IPS-20b (cell line): ENCODE measurements at regions not wholly inside any gene's neighbourhood (a gene's known extent, or its start where the extent isn't known, plus 50 kb on each side); places are given as distances from the start of the nearest gene placed in this dataset.
"Not testable (repeated sequence)": the region's sequence is repeated elsewhere in the genome, so short reads cannot be mapped to it uniquely, and the experiment has no call there.

Experiments
- H3K27ac ChIP-seq: one replicate; pipeline ENCODE4 v1.5.1; 2013; ENCODE audit warnings: low read length
- H3K27me3 ChIP-seq: 2 replicates; pipeline ENCODE4 v1.6.1; 2013; ENCODE audit warnings: mild to moderate bottlenecking, low read length, inconsistent platforms; ENCODE audit not compliant: insufficient read depth
- H3K36me3 ChIP-seq: 2 replicates; pipeline ENCODE4 v1.6.1; 2013; ENCODE audit warnings: low read depth, mild to moderate bottlenecking, inconsistent platforms, low read length, moderate library complexity; ENCODE audit not compliant: insufficient read depth
- H3K4me1 ChIP-seq: 2 replicates; pipeline ENCODE4 v1.6.1; 2013; ENCODE audit warnings: mild to moderate bottlenecking, control low read depth, inconsistent platforms, low read length, moderate library complexity; ENCODE audit not compliant: insufficient read depth
- H3K4me3 ChIP-seq: 2 replicates; pipeline ENCODE4 v1.5.1; 2013; ENCODE audit warnings: mild to moderate bottlenecking, low read length, inconsistent platforms
- H3K9ac ChIP-seq: 2 replicates; pipeline ENCODE4 v1.6.1; 2013; ENCODE audit warnings: low read depth, mild to moderate bottlenecking, inconsistent platforms, low read length, moderate library complexity
- H3K9me3 ChIP-seq: 2 replicates; pipeline ENCODE4 v1.6.1; 2013; ENCODE audit warnings: mild to moderate bottlenecking, low read depth, low read length, inconsistent platforms; ENCODE audit not compliant: insufficient read depth

DNA sequence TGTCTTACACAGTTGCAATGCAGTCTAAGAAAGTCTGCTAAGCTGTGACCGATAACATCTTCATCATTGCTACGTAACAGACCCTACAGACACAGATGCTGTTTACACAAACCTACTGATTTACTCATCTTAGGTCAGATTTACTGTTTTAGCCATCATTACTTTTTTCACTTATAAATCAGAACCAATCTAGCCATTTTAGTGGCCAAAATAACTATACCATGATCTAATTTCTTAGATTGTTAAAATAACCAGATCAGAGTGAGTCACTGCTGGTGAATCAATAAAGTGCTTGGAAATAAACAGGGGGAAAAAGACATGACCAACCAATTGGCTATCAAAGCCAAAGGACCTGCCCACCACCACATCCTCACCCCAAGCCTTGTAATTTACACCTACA, 57.0 kb upstream of the FOXN3 start:
- H3K4me3 ChIP-seq, result no peak overlapping the region
- no peaks in the 10 kb centered on the region for H3K27me3 ChIP-seq
- no peaks in the 10 kb centered on the region for H3K36me3 ChIP-seq
- H3K4me1 ChIP-seq, result no peaks in the 10 kb centered on the region
- H3K9ac ChIP-seq, result no peak overlapping the region
- no peaks in the 10 kb centered on the region for H3K9me3 ChIP-seq
- H3K27ac ChIP-seq, result no peak overlapping the region

- Histone ChIP-seq H3K4me3 (no peak overlapping the region), H3K4me1 (no peaks in the 10 kb centered on the region), H3K27ac (no peak overlapping the region), H3K9ac (no peak overlapping the region), H3K27me3 (no peaks in the 10 kb centered on the region), H3K9me3 (no peaks in the 10 kb centered on the region), H3K36me3 (no peaks in the 10 kb centered on the region)
These were observed 56.5 kb upstream of the FOXN3 start for GRCh38 chr14:89473569-89473968.

DNA sequence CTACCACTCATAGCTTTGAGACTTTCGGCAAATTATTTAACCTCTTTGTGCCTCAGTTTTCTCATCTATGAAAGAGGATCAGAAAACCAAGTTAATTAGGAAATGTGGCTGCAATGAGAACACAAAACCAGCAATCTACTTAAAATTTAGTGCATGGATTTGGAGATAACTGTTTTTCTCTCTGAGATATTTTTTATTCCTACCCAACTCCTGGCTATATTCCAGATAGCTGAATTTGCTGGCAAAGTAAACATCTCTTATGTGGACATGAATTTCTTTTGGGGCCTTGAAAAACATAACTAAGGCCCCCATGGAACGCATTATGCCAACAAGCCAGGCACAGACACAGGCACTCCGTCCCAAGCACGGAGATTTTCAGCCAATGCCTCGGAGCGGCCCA, 53.4 kb upstream of the FOXN3 start:
- Histone ChIP-seq H3K4me1 (peaks cover 7% of the 10 kb centered on the region; the same call in 1 of the 2 replicates), H3K9me3 (no peaks in the 10 kb centered on the region), H3K4me3 (no peak overlapping the region), H3K27ac (no peak overlapping the region), H3K27me3 (no peaks in the 10 kb centered on the region), H3K36me3 (no peaks in the 10 kb centered on the region), H3K9ac (no peak overlapping the region)

GRCh38 chr14:89469210-89470198, 52.5 kb upstream of the FOXN3 start:
- H3K9me3 ChIP-seq, result no peaks in the 10 kb centered on the region
- H3K27me3 ChIP-seq, result no peaks in the 10 kb centered on the region
- H3K9ac ChIP-seq, result no peak overlapping the region
- no peaks in the 10 kb centered on the region for H3K36me3 ChIP-seq
- H3K4me1 ChIP-seq, result peaks cover 7% of the 10 kb centered on the region; the same call in 1 of the 2 replicates
- H3K4me3 ChIP-seq, result no peak overlapping the region
- H3K27ac ChIP-seq, result no peak overlapping the region

GRCh38 chr14:89468566-89468965, 51.5 kb upstream of the FOXN3 start:
- Histone ChIP-seq H3K9me3 (no peaks in the 10 kb centered on the region), H3K36me3 (no peaks in the 10 kb centered on the region), H3K9ac (no peak overlapping the region), H3K4me3 (no peak overlapping the region), H3K27me3 (no peaks in the 10 kb centered on the region), H3K27ac (no peak overlapping the region), H3K4me1 (peaks cover 7% of the 10 kb centered on the region; the same call in 1 of the 2 replicates)

- not testable (repeated sequence) for H3K36me3 ChIP-seq, H3K27me3 ChIP-seq, H3K9me3 ChIP-seq, H3K4me1 ChIP-seq, H3K27ac ChIP-seq, H3K4me3 ChIP-seq, H3K9ac ChIP-seq
These were observed 51.0 kb upstream of the FOXN3 start for GRCh38 chr14:89468030-89468429.

DNA sequence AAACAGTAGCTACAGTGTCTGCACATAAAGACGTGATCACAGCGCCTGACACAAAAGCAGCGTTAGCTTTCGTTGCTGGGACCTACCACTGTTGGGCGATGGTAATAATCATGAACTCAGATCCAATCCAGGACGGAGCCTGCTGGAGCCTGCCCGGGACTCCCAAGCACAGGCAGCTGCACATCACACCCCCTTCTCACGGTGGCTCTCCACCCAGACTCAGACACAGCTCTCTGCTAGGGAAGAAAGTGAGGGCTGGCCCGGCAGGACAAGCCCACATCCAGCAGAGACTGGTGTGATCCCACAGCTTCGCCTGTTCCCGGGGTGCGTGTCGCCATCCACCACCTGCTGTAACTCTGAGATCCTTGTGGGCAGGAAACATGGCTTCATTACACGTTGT, 49.9 kb upstream of the FOXN3 start:
- H3K27ac ChIP-seq, result no peak overlapping the region
- peaks cover 7% of the 10 kb centered on the region; the same call in 1 of the 2 replicates for H3K4me1 ChIP-seq
- H3K9ac ChIP-seq, result no peak overlapping the region
- no peaks in the 10 kb centered on the region for H3K27me3 ChIP-seq
- H3K9me3 ChIP-seq, result no peaks in the 10 kb centered on the region
- H3K36me3 ChIP-seq, result no peaks in the 10 kb centered on the region
- no peak overlapping the region for H3K4me3 ChIP-seq
